PC-3 (cell line): ENCODE measurements at regions not wholly inside any gene's neighbourhood (a gene's known extent, or its start where the extent isn't known, plus 50 kb on each side); places are given as distances from the start of the nearest gene placed in this dataset.

Source experiments
- ATAC-seq: fragments of 200-7000 bp; cut with Tn5 transposase; 2 replicates; pipeline ENCODE4 v1.9.1; 2020; ENCODE audit warnings: mild to moderate bottlenecking, moderate library complexity
- BruUV-seq: library from RNA; stranded (reverse); fragments of 400-500 nt; replicated peaks from 2 replicates; lab custom pipeline; 2021; lab: Mats Ljungman, UMichigan
- CTCF ChIA-PET: fragments of 300-600 bp; sonication (Branson Sonifier 250); formaldehyde crosslinking; loops from one replicate; lab custom pipeline; 2022; ENCODE audit warnings: antibody characterized with exemption; lab: Charles Lee
- POLR2A ChIA-PET: fragments of 300-600 bp; sonication (Branson Sonifier 250); formaldehyde crosslinking; loops from one replicate; lab custom pipeline; 2022; ENCODE audit warnings: antibody characterized with exemption; ENCODE audit not compliant: unreplicated experiment; lab: Charles Lee
- DNase-seq: peaks from one replicate; pipeline ENCODE4 v3.0.0-alpha.2; 2015
- H2AFZ ChIP-seq: fragments of 300-600 bp; sonication (generic); 2 replicates; pipeline ENCODE4 v1.6.0; 2016; ENCODE audit warnings: antibody characterized with exemption, low read length
- H3F3A ChIP-seq: fragments of 300-600 bp; sonication (generic); one replicate; pipeline ENCODE4 v1.6.0; 2017; ENCODE audit warnings: antibody characterized with exemption, low read length, control low read depth, mild to moderate bottlenecking; ENCODE audit not compliant: unreplicated experiment
- H3K27ac ChIP-seq: fragments of 300-600 bp; sonication (generic); 2 replicates; pipeline ENCODE4 v1.5.1; 2016; ENCODE audit warnings: mild to moderate bottlenecking, low read length
- H3K27me3 ChIP-seq: fragments of 300-600 bp; sonication (generic); 2 replicates; pipeline ENCODE4 v1.6.1; 2016; ENCODE audit warnings: low read length, mixed read lengths
- H3K36me3 ChIP-seq: fragments of 300-600 bp; sonication (generic); 2 replicates; pipeline ENCODE4 v1.6.1; 2016; ENCODE audit warnings: low read depth, mixed run types, low read length, mixed read lengths
- H3K4me1 ChIP-seq: fragments of 300-600 bp; sonication (generic); 2 replicates; pipeline ENCODE4 v1.5.1; 2016; ENCODE audit warnings: low read length; ENCODE audit not compliant: insufficient read depth
- H3K4me2 ChIP-seq: fragments of 300-600 bp; sonication (generic); 2 replicates; pipeline ENCODE4 v1.6.0; 2016; ENCODE audit warnings: low read length
- H3K4me3 ChIP-seq: fragments of 300-600 bp; sonication (generic); 2 replicates; pipeline ENCODE4 v1.5.1; 2016; ENCODE audit warnings: mild to moderate bottlenecking, low read length, mixed read lengths
- H3K79me2 ChIP-seq: fragments of 300-600 bp; sonication (generic); 2 replicates; pipeline ENCODE4 v1.6.1; 2017; ENCODE audit warnings: low read length, mixed read lengths
- H3K9ac ChIP-seq: fragments of 300-600 bp; sonication (generic); 2 replicates; pipeline ENCODE4 v1.6.0; 2016; ENCODE audit warnings: mild to moderate bottlenecking, low read length
- H3K9me2 ChIP-seq: fragments of 300-600 bp; sonication (generic); replicated peaks from 2 replicates; pipeline ENCODE4 v1.6.1; 2016; ENCODE audit warnings: mixed run types, low read length, mixed read lengths
- H3K9me3 ChIP-seq: fragments of 300-600 bp; sonication (generic); 2 replicates; pipeline ENCODE4 v1.6.1; 2016; ENCODE audit warnings: low read length, mixed read lengths
- H4K20me1 ChIP-seq: fragments of 300-600 bp; sonication (generic); 2 replicates; pipeline ENCODE4 v1.6.1; 2016; ENCODE audit warnings: low read length, mixed read lengths
- EZH2 ChIP-seq: fragments of 300-600 bp; sonication (generic); IDR thresholded peaks from one replicate; pipeline ENCODE4 v1.6.1; 2017; ENCODE audit warnings: antibody characterized with exemption, mild to moderate bottlenecking, low read length; ENCODE audit not compliant: unreplicated experiment
- EZH2phosphoT487 ChIP-seq: fragments of 300-600 bp; sonication (generic); IDR thresholded peaks from 2 replicates; pipeline ENCODE4 v1.6.1; 2018; ENCODE audit warnings: mild to moderate bottlenecking, antibody characterized with exemption, low read length, borderline replicate concordance
- intact Hi-C: fragments of 100-400 bp; cut with micrococcal nuclease; formaldehyde crosslinking; loops from 2 replicates; pipeline ENCODE4 v1.9.0; 2023
- TF ChIP-seq, protein P1 (sequence below): fragments of 300-600 bp; sonication (generic); conservative IDR thresholded peaks from 2 replicates; pipeline ENCODE4 v1.5.1; 2017; ENCODE audit warnings: antibody characterized with exemption, low read depth, mild to moderate bottlenecking, low read length

DNA sequence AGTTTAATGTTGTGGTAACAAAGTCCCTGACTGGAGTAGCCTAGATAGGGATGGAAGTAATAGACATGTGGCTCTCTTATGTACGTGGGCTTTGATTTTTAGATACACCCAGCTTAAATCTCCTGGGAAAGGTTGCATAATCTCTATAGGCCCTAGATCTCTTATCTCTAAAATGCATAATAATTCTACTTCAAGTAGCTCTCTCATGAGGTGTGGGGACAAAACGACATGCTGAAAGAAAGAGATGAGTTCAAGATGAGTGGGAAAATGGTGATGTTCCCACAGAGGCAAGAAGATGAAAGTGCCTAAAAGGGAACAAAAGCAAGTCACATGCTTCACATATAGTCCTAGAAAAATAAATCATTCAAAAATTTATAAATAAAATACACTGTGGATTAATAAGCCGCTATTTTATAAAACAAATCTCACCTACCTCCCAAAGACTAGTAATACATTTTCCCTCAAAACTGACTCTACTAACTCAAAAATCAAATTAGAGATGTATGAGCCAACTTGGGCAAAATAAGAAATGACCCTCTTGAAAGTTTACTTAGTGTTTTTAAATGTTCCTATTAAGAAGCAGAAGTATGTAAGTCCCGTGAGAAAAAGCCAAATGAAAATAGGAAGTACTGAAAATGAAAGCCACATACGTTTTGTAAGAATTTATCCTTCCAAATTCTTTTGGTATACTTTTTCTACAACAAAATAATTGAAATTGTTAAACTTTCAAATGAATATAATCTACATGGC lies 148.2 kb upstream of the ITGA4 start:
- Histone ChIP-seq H3K9me3 (no peaks in the 10 kb centered on the region), H3K4me1 (peaks cover 15% of the 10 kb centered on the region), H3K9ac (no peak overlapping the region), H3K4me3 (no peak overlapping the region), H3K9me2 (no peaks in the 10 kb centered on the region), H3K79me2 (no peaks in the 10 kb centered on the region), H3K4me2 (no peak overlapping the region), H3K27me3 (no peaks in the 10 kb centered on the region), H2AFZ (no peak overlapping the region), H3K27ac (no peak overlapping the region), H3F3A (peaks cover 5% of the 10 kb centered on the region), H4K20me1 (no peaks in the 10 kb centered on the region), H3K36me3 (no peaks in the 10 kb centered on the region)
- TF ChIP-seq EZH2, result no peak
- no peak for TF ChIP-seq EZH2phosphoT487
- TF ChIP-seq, protein P1, sequence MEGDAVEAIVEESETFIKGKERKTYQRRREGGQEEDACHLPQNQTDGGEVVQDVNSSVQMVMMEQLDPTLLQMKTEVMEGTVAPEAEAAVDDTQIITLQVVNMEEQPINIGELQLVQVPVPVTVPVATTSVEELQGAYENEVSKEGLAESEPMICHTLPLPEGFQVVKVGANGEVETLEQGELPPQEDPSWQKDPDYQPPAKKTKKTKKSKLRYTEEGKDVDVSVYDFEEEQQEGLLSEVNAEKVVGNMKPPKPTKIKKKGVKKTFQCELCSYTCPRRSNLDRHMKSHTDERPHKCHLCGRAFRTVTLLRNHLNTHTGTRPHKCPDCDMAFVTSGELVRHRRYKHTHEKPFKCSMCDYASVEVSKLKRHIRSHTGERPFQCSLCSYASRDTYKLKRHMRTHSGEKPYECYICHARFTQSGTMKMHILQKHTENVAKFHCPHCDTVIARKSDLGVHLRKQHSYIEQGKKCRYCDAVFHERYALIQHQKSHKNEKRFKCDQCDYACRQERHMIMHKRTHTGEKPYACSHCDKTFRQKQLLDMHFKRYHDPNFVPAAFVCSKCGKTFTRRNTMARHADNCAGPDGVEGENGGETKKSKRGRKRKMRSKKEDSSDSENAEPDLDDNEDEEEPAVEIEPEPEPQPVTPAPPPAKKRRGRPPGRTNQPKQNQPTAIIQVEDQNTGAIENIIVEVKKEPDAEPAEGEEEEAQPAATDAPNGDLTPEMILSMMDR, result no peak
- no TSS peak for BruUV-seq
- no peak for ATAC-seq
- no peak for DNase-seq
- CTCF ChIA-PET, result no interaction called here
- POLR2A ChIA-PET, result no interaction called here
- intact Hi-C loops, result no loop called here

- intact Hi-C loops, result no loop called here
- Histone ChIP-seq H3K36me3 (no peaks in the 10 kb centered on the region), H3F3A (peaks cover 5% of the 10 kb centered on the region), H3K9me3 (no peaks in the 10 kb centered on the region), H2AFZ (no peak overlapping the region), H3K4me3 (no peak overlapping the region), H3K4me2 (no peak overlapping the region), H4K20me1 (no peaks in the 10 kb centered on the region), H3K9me2 (no peaks in the 10 kb centered on the region), H3K27ac (no peak overlapping the region), H3K9ac (no peak overlapping the region), H3K27me3 (no peaks in the 10 kb centered on the region), H3K4me1 (peaks cover 15% of the 10 kb centered on the region), H3K79me2 (no peaks in the 10 kb centered on the region)
- ChIA-PET POLR2A (no interaction called here), CTCF (no interaction called here)
- no peak for DNase-seq
- TF ChIP-seq, protein P1, result no peak
- TF ChIP-seq EZH2 (no peak), EZH2phosphoT487 (no peak)
- BruUV-seq, result no TSS peak
- ATAC-seq, result no peak
Measured at GRCh38 chr2:181309586-181309985, 147.6 kb upstream of the ITGA4 start.

DNA sequence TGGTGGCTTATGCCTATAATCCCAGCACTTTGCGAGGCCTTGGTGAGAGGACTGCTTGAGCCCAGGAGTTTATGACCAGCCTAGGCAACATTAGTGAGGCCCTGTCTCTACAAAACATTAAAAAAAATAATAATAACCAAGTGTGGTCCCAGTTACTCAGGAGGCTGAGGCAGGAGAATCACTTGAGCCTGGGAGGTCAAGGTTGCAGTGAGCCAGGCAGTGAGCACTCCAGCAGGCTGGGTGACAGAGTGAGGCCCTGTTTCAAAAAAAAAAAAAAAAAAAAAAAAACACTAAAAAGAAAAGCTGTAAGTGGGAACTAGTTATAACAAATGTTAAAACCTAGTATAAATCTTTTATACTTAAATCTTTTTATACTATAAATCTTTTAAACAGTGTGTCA lies 146.2 kb upstream of the ITGA4 start:
- TF ChIP-seq EZH2phosphoT487 (no peak), EZH2 (no peak)
- TF ChIP-seq, protein P1, result no peak
- no peak overlapping the region for H3K27ac ChIP-seq
- H3K4me2 ChIP-seq, result no peak overlapping the region
- H3F3A ChIP-seq, result peaks cover 5% of the 10 kb centered on the region
- no peaks in the 10 kb centered on the region for H3K36me3 ChIP-seq
- ChIA-PET POLR2A (no interaction called here), CTCF (no interaction called here)
- H3K27me3 ChIP-seq, result no peaks in the 10 kb centered on the region
- ATAC-seq, result no peak
- intact Hi-C loops, result loop anchor here (10.0 kb wide), 1 partner anchor 206 kb away; no protein-coding TSS in a partner anchor
- no peaks in the 10 kb centered on the region for H3K79me2 ChIP-seq
- peaks cover 15% of the 10 kb centered on the region for H3K4me1 ChIP-seq
- no peaks in the 10 kb centered on the region for H3K9me2 ChIP-seq
- no TSS peak for BruUV-seq
- H3K9me3 ChIP-seq, result no peaks in the 10 kb centered on the region
- no peak overlapping the region for H3K9ac ChIP-seq
- H2AFZ ChIP-seq, result no peak overlapping the region
- no peak overlapping the region for H3K4me3 ChIP-seq
- no peak for DNase-seq
- H4K20me1 ChIP-seq, result no peaks in the 10 kb centered on the region
